ENCODE measurements at regions not wholly inside any gene's neighbourhood (a gene's known extent, or its start where the extent isn't known, plus 50 kb on each side); places are given as distances from the start of the nearest gene placed in this dataset.

GRCh38 chr12:114769634-114770033, 85.7 kb upstream of the TBX3 start:
- no peak for DNase-seq (ENCODE audit: low spot score)

DNA sequence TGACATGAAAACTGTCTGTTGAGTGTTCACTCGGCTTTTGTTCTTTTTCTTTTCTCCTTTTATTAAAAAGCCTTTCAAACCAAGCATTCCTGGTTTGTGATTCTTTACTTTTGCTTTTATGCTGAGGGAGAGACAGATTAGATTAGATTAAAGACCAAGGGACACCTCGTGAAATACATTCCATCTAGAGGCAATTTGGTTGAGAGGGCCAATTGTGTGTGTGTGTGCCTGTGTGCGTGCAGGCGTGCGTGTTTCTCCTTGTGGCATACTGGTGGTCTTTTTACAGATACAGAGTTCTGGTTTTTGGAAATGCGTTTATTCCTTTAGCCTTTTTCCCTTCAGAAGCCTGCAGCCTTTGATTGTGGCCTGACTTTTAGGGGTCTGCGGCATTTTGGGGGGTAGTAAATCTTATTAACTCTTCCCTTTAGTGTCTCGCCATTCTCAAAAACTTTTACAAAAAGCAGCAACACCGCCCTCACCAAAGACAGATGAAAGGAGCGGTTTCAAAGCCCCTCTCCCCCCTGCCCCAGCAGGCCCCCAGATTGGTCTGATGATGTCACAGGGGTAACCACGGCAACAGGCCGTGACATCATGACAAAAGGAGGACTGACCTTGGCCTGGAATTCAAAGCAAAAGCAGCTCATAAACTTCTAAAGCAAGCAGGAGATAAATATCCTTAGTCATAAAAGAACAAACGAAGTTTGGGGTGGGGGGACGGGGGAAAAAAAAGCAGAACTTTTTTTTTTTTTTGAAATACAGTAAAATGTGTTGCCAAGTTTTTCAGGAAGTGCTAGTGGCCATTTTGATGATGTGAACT, 84.1 kb upstream of the TBX3 start:
- DNase-seq (ENCODE audit: low spot score): no peak

GRCh38 chr12:114767084-114767760, 83.2 kb upstream of the TBX3 start:
- DNase-seq (ENCODE audit: low spot score): no peak

GRCh38 chr12:114765960-114766691, 82.2 kb upstream of the TBX3 start:
- no peak for DNase-seq (ENCODE audit: low spot score)

DNA sequence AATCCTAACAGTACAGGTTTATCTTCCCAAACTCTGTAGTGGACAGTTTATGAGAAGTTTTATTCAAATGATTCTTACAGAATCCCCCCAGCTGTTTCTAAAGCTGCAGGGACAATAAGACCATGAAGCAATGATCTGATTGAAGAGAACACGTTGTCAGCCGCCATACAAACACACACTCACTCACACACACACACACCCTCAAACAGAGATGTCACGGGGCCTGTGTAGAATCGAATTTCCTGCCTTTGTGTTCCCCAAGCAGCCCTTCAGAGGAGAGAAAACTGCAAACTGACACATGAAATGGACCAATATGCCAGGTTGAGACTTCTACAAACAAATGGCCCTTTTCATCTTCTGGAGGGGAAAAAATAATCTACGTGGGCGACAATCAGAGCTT, 80.5 kb upstream of the TBX3 start:
- no peak for DNase-seq (ENCODE audit: low spot score)

DNA sequence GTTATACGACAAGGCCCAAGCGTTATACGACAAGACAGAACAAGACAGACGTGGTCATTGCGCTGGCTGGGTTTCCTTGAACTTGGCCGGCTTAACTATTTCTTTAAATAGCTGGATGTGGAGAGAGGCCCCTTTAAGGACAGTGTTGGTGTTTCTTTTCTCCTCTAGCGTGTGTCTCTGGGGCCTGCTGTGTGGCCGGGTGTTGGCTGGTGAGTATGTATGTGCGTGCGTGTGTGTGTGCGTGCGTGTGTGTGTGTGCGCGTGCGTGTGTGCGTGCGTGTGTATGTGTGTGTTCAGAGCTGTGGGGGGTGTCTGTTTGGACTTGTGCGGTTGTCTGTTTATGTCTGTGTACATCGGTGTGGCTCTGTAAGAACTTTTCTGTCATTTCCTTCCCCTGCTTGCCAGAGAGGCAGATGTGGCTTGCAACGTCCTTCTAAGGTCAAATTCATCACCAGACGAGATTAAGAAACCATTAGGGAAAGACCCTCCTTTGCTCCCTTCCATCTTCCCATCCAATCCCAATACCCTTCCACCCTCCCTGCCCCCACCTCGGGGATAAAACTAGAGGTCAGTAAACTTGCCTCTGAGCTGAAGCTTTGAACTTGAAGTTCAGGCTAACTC, 78.6 kb upstream of the TBX3 start:
- no peak for DNase-seq (ENCODE audit: low spot score)

DNA sequence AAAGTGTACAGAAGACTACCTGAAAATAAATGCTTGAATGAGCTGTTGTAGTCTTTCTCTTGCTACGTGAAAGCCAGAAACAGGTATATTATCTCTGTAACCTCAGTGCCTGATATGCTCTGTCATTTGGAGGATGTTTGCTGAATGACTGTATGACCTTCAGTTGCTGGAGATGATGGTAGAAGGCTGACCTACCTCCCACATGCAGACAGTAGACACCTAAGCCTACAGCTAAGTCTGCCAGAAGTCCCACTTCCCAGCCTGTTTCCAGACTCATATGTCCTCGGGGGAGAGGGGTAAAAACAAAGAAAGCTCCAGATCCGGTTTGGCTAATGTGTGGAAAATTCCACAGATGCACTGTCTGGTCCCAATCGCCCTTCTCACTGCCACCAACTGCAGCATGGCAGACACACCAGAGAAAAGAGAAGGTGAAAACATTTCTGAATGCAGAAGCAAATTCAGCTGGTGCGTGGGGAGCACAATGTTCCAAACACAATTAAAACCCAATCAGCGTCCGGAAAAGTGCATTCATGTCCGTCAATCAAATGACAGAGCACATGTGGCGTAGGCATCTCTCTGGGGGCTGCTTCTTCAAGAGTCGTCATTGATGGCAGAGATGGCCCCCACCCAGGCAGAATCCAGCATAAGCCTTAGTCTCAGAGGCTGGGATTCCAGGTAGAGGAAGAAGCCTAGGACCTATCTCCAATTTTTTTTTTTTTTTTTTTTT, 76.3 kb upstream of the TBX3 start:
- DNase-seq (ENCODE audit: low spot score): no peak

- no peak for DNase-seq (ENCODE audit: low spot score)
Observed at GRCh38 chr12:114759635-114760034, 75.7 kb upstream of the TBX3 start.

- DNase-seq (ENCODE audit: low spot score): no peak
Observed at GRCh38 chr12:114757684-114758325, 73.8 kb upstream of the TBX3 start.

- no peak for DNase-seq (ENCODE audit: low spot score)
Observed at GRCh38 chr12:114752217-114752616, 68.2 kb upstream of the TBX3 start.

DNA sequence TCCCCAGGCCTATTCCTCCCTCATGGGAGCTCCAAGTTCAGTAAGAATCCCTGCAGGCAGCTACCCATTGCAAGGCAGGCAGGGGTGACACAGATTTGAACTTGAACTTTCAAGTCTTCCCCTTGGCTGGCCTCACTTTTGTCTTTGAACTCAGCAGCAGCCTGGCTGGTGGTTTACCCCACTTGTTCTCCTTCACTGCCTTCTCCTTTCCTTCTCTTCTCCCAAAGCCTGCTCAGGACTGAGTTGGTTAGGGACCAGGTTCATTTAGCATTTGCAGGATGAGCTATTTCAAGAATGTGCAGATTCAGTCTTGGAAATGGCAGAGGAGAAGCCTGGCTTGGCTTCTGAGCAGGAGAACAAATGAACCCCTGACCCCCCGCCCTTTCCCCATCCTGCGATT, 67.7 kb upstream of the TBX3 start:
- no peak for DNase-seq (ENCODE audit: low spot score)

DNA sequence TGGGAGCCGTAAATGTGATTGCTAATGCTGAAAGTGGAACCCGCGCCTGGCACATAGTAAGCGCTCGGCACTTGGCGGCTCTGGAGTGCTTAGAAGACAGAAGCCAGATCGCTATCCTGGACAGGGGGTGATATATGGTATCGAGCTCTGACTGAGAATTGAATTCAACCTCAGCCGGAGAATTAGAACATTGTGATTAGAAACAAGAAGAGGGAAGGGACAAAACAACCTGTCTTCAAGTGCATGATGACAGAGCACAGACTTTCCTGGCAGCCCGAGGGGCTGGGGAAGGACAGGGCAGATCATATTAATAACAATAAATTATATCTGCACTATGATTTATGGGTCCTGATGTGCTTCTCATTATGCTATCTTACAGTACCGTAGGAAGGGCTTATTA, 66.9 kb upstream of the TBX3 start:
- DNase-seq (ENCODE audit: low spot score): no peak

GRCh38 chr12:114749065-114749464, 65.1 kb upstream of the TBX3 start:
- DNase-seq (ENCODE audit: low spot score): no peak

GRCh38 chr12:114747012-114747858, 63.3 kb upstream of the TBX3 start:
- no peak for DNase-seq (ENCODE audit: low spot score)

DNA sequence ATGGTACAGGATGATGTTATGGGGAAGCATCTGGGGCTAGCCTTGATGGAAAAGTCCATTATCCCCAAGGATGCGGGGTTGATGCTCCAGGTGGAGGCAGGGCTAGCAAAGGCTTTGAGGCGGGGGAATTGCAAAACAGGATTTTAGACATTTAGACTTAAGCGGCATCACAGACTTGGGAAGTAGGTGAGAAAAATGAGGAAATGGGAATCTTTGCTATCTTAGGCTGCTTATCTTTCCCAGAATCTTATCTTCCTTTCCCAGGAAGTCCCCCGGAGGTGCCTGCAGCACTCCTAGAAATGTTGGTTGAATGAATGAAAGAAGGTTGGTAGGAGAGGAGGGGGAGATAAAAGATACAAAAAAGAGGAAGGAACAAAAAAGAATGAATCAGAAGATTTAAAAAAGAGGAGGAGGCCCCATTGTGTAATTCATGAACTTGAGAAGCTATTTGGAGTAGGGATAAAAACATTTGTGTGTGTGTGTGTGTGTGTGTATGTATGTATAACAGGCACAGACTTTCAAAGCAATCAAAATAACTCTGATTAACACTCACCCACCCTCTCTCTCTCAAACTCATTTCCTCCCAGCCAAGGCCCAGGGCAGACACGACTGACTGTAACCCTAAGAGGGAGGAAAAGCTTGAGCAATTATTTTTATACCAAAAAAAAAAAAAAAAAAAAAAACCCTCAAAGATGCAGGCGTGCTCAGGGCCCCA, 62.5 kb upstream of the TBX3 start:
- DNase-seq (ENCODE audit: low spot score): no peak

GRCh38 chr12:114744691-114745090, 60.7 kb upstream of the TBX3 start:
- no peak for DNase-seq (ENCODE audit: low spot score)

- no peak for DNase-seq (ENCODE audit: low spot score)
Observed at GRCh38 chr12:114744285-114744684, 60.3 kb upstream of the TBX3 start.

DNA sequence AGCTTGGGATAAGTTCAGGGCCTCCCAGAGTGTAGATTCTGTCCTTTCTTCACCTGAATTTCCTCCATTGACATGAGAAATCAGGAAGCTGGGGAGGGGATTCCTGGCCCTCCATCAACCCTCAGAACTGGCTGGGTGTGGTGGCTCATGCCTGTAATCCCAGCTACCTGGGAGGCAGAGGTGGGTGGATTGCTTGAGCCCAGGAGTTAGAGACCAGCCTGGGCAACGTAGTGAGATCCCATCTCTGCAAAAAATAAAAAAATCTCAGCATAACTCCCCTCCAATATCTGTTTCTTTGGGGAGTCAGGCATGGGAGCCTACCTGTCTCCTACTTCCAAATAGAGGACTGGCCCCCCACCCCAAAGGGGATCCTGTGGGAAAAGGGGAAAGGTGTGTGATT, 59.8 kb upstream of the TBX3 start:
- DNase-seq (ENCODE audit: low spot score): no peak

GRCh38 chr12:114743289-114743688, 59.3 kb upstream of the TBX3 start:
- no peak for DNase-seq (ENCODE audit: low spot score)

- no peak for DNase-seq (ENCODE audit: low spot score)
Observed at GRCh38 chr12:114742363-114742762, 58.4 kb upstream of the TBX3 start.
